ENCODE measurements at regions not wholly inside any gene's neighbourhood (a gene's known extent, or its start where the extent isn't known, plus 50 kb on each side); places are given as distances from the start of the nearest gene placed in this dataset.

GRCh38 chr16:11480634-11481033 lies 106.1 kb downstream of the LITAF start:
- TF ChIP-seq CTCF (IDR thresholded peaks at IDR 0.05) (no peak), EZH2phosphoT487 (IDR thresholded peaks at IDR 0.05) (no peak), EZH2 (IDR thresholded peaks at IDR 0.05) (no peak)
